Breast epithelium (tissue), 3 donors: ENCODE measurements at regions not wholly inside any gene's neighbourhood (a gene's known extent, or its start where the extent isn't known, plus 50 kb on each side); places are given as distances from the start of the nearest gene placed in this dataset.

Experiments used
- POLR2A ChIP-seq: fragments of 450-650 bp; IDR thresholded peaks from one replicate; pipeline ENCODE4 v1.6.1; 2016; ENCODE audit warnings: antibody characterized with exemption, mild to moderate bottlenecking, moderate library complexity
- TF ChIP-seq, protein P1 (sequence below), 3 donors: fragments of 450-650 bp; IDR thresholded peaks; one replicate each; pipeline ENCODE4 v1.5.1; 2016 to 2017; ENCODE audit warnings: antibody characterized with exemption in 3 of 3, mild to moderate bottlenecking in 3 of 3, moderate library complexity in 3 of 3

DNA sequence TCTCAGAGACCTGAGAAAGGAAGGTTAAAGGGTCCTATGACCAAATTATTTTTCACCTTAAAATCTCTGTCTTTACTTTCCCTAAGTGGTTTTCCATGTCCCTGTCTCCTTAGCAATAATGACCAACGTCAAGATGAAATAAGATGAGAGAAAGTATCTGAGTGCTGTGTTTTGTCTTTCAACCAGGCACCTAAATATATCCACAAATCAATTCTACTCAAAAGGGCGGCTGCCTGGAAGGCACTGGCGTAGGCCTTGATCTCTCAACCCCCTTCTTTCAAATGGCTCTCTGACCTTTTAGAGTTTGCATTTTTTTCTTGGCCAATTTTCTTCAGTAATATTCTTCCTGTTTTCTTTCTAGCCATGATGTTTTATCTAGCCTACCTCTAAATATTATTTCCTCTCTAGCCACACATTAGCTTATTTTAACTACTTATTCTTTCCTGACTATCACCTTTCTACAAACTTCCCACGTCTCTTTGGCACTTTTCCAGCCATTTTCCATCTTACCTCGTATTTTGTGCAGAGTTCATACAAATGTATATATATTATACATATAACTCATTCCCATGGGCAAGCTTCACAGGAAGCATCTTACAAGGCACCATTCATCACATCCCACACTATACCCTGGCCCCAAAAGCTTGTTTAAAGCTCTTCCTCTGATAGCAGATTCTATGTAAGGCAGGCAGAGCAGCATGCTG, 204.5 kb downstream of the SNX18 start:
- TF ChIP-seq, protein P1, sequence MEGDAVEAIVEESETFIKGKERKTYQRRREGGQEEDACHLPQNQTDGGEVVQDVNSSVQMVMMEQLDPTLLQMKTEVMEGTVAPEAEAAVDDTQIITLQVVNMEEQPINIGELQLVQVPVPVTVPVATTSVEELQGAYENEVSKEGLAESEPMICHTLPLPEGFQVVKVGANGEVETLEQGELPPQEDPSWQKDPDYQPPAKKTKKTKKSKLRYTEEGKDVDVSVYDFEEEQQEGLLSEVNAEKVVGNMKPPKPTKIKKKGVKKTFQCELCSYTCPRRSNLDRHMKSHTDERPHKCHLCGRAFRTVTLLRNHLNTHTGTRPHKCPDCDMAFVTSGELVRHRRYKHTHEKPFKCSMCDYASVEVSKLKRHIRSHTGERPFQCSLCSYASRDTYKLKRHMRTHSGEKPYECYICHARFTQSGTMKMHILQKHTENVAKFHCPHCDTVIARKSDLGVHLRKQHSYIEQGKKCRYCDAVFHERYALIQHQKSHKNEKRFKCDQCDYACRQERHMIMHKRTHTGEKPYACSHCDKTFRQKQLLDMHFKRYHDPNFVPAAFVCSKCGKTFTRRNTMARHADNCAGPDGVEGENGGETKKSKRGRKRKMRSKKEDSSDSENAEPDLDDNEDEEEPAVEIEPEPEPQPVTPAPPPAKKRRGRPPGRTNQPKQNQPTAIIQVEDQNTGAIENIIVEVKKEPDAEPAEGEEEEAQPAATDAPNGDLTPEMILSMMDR (IDR thresholded peaks at IDR 0.05), result no peak
- no peak for TF ChIP-seq POLR2A
